Choroid plexus epithelial cell (primary cell): ENCODE measurements at regions not wholly inside any gene's neighbourhood (a gene's known extent, or its start where the extent isn't known, plus 50 kb on each side); places are given as distances from the start of the nearest gene placed in this dataset.
A peak's percentile ranks its signal among the peaks of the same experiment; 100 is the strongest.

Experiments
- DNase-seq: peaks from one replicate; pipeline ENCODE4 v3.0.0-alpha.2; 2010; ENCODE audit warnings: low read depth
- H3K4me3 ChIP-seq: 2 replicates; pipeline ENCODE4 v1.5.1; 2011; ENCODE audit warnings: low read depth, mild to moderate bottlenecking, control low read depth, low read length, moderate library complexity
- TF ChIP-seq, protein P1 (sequence below): conservative IDR thresholded peaks from 2 replicates; pipeline ENCODE4 v1.5.1; 2011; ENCODE audit warnings: low read depth, mild to moderate bottlenecking, control low read depth, inconsistent platforms, low read length, moderate library complexity

DNA sequence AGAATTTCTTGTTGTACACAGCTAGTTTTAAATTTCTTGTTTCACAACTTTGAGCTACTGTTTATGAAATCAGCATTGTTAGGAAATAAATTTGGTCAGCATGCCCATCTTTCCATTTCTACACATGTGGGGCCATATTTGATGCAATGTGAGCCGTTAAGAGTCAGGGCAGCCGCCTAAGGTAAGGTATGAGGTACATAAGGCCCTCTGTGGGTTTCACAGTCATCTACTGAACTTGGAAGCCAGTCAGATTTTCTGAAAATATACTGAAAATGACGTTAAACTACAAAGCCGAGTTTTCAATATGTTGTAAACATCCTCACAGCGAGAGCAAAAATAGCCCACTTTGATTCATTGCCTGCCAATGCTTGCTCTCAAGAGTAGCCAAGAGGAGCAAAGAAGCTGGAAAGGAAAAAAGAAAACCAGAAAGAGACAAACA, 94.7 kb upstream of the PDZRN3 start:
- H3K4me3 ChIP-seq: peak overlapping the region; percentile 20
- TF ChIP-seq, protein P1, sequence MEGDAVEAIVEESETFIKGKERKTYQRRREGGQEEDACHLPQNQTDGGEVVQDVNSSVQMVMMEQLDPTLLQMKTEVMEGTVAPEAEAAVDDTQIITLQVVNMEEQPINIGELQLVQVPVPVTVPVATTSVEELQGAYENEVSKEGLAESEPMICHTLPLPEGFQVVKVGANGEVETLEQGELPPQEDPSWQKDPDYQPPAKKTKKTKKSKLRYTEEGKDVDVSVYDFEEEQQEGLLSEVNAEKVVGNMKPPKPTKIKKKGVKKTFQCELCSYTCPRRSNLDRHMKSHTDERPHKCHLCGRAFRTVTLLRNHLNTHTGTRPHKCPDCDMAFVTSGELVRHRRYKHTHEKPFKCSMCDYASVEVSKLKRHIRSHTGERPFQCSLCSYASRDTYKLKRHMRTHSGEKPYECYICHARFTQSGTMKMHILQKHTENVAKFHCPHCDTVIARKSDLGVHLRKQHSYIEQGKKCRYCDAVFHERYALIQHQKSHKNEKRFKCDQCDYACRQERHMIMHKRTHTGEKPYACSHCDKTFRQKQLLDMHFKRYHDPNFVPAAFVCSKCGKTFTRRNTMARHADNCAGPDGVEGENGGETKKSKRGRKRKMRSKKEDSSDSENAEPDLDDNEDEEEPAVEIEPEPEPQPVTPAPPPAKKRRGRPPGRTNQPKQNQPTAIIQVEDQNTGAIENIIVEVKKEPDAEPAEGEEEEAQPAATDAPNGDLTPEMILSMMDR: no peak
- peak; percentile 89 for DNase-seq

DNA sequence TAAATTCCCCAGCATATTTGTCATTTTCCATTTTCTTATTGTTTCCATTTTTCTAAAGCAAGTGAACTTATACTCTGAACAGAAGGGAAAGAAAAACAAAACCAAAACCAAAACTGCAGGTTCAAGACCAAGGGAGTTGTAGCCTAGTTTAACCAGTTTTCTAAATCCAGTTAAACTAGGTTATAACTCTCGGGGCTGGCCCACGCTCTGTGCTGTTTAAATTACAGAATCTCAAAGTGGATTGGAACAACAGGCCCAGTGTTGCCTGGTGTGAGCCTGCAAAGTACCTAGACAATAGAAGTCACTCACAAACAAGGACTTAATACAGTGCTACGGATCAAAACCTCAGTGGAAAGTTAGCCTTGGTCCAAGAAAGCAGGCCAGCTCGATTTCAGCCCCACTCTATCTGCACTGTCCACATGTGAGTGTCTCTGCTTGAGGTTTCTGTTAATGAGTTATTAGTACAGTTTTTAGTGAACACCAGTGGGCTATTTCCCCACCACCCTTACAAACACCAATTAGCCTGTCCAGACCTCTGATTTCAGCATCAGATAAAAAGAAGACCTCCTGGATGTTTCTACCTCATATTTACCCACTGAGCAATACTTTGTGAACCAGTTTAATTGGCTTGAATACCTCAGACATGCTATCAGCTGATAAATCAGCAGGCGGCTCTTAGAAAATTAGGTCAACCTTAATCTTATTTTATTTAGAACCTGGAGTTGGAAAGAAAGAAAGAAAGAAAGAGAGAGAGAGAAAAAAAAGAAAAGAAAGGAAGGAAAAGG, 93.8 kb upstream of the PDZRN3 start:
- H3K4me3 ChIP-seq: no peak overlapping the region
- DNase-seq: peak; percentile 25
- TF ChIP-seq, protein P1: no peak

DNA sequence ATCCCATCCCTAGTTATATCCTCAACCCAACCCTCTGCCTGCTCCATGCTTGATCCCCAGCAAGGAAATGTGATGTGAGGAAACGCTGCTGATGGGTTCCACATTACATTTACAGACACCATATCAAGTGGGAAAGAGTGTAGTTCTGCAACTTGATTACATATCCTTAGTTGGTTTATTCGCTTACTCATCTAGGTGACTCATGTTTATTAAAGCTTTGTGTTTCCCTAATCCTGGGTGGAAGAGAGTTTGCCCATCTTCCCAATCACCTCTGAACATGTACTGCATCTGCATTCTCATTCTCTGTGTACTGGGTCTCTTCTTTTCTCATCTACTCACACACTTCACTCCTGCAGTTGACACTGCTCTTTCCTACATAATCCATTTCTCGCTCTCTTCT, 91.7 kb upstream of the PDZRN3 start:
- H3K4me3 ChIP-seq: no peak overlapping the region
- TF ChIP-seq, protein P1: no peak
- peak; percentile 29 for DNase-seq

DNA sequence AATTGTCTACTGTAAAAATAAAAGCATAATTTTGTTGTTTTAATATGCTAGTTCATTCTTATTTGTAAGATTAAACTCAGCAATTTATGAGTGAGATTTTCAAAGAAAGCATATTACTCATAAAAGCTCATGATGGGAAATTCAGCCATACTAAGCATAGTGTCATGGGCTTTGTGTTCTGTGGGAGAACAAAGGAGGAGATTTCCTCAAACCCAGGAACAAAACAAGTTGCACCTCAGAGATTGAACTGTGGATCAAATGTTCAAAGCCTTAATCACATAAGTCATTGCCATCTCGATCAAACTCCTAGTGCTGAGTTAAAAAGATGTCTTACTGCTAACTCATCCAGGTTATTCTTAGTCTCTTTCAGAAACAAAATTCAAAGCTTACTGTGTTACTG, 85.6 kb upstream of the PDZRN3 start:
- TF ChIP-seq, protein P1: no peak
- DNase-seq: no peak
- H3K4me3 ChIP-seq: no peak overlapping the region

DNA sequence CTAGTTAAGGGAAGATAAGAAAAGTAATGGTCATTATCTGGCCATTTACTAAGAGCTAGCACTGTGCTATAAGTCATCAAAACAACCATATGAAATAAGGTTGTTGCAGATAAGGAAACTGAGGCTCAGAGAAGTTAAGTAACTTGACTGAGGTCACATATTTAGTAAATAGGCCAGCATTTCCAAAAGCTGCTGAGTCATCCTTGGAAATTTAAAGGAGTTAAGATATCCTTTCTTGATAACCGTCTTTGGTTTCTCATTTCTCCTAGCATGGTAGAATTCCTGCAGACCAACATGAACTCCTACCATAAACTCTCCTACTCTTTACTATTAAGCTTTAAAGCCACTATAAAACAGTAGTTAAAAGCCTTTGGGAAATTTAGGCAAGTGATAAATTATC, 85.0 kb upstream of the PDZRN3 start:
- TF ChIP-seq, protein P1: no peak
- DNase-seq: no peak
- no peak overlapping the region for H3K4me3 ChIP-seq

DNA sequence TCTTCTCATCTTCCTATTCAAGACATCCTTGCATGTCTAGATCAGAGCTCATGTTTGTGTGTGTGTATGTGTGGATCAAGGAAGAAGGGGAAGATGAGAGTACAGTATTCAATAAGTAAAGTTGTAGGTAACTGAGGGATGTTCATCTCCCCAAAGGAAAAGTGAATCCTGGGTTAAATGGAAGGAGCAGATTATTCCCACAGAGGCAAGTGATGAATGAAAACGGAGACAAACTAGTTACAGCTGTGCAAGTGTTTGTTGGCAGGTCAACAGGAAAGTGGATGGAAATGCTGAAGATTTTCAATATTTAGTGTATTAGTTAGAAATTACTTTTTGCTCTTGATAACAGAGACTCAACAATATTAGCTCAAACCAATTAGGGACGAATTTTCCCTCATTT, 84.2 kb upstream of the PDZRN3 start:
- DNase-seq: no peak

More for the DNA sequence above, 84.2 kb upstream of the PDZRN3 start:
- no peak overlapping the region for H3K4me3 ChIP-seq
- TF ChIP-seq, protein P1: no peak
